Kidney glomerular epithelial cell (primary cell): ENCODE measurements at regions not wholly inside any gene's neighbourhood (a gene's known extent, or its start where the extent isn't known, plus 50 kb on each side); places are given as distances from the start of the nearest gene placed in this dataset.

Experiments
- DNase-seq: peaks from one replicate; lab custom pipeline; 2025; lab: John Stamatoyannopoulos, UW

GRCh38 chr20:4512891-4513550 is 173.2 kb upstream of the PRNP start:
- peak; percentile 84 for DNase-seq

DNA sequence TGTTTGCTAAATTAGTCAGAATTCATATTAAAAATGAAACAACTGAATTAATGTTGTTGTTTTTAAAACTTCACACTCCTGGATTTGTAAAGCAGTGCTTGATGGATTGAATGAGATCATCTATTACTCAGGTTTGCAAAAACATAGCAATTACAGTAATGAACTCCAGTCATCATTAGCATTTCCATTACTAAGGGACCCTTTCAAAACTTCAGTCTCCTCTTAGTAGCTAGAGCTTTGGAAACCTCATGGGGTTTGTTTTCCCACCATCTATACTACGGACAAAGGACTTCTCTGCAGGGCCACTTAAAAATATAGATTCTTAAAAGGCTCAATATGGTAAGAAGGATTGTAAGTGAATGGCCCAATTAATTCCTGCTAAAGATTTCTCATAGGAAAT is 174.5 kb upstream of the PRNP start:
- no peak for DNase-seq

DNA sequence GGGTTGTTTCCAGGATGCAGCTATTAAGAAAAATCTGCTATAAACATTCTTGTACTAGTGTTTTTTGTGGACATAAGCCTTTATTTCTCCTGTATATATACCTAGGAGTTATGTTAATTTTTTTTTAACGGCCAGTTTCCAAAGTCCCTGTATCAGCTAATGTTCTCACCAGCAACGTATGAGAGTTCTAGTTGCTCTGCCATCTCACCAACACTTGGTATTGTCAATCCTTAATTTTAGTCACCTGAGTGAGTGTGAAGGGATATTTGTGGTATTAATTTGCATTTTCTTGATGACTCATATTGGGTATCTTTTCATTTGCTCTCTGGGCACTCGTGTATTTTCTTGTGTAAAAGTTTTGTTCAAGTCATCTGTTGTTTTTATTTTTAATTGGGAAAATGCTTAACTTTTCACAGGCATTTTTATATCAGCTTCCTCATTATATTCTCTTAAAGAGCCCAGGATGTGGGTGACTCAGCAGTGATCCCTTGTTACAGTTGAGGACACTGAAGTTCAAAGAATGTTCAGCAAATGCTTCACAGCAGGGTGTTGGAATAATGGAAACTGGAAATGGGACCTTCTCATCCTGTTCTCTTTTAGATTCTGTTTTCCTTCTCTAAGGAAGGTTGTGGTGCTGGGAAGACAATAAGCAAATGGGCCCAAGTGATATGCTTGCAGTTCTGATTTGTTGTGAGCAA is 176.3 kb upstream of the PRNP start:
- DNase-seq: no peak

DNA sequence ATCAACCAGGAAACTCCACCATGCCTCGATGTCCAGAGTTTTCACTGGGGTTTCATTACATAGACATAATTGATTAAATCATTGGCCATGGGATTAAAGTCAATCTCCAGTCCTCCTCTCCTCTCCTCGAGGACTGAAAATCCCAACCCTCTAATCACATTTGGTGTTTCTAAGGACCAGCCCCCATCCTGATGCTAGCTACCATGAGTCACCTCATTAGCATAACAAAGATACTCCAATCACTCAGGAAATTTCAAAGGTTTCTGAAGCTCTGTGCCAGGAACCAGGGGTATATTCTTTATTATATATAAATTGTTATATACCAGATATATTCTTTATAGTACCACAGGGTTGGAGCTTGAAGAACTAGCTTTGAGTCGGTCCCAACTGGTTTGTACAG is 177.5 kb upstream of the PRNP start:
- DNase-seq: no peak

DNA sequence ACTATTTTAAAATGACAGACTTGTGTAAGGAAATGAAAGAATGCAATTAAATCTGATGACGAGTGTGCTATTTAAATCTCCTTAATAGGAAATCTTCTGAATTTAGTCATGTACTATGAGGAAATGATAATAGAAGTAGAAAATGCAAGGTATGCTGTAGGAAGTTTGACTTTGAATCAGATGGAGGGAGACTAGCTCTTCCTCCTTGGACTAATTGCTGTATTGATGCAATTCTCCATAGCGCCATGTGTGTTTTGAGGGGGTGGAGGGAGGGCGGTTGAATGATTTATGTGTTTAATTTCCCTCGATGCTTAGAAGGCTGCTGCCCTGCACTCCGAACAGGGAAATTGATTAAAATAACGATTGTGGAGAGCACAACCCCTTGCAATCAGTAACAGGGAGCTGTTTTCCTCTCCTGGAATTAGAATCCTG is 179.0 kb upstream of the PRNP start:
- DNase-seq: peak; percentile 80

- no peak for DNase-seq
Measured at GRCh38 chr20:4504814-4505213, 181.4 kb upstream of the PRNP start.

- DNase-seq: no peak
Measured at GRCh38 chr20:4502756-4503155, 183.5 kb upstream of the PRNP start.

- DNase-seq: no peak
Measured at GRCh38 chr20:4493386-4493785, 192.9 kb upstream of the PRNP start.

DNA sequence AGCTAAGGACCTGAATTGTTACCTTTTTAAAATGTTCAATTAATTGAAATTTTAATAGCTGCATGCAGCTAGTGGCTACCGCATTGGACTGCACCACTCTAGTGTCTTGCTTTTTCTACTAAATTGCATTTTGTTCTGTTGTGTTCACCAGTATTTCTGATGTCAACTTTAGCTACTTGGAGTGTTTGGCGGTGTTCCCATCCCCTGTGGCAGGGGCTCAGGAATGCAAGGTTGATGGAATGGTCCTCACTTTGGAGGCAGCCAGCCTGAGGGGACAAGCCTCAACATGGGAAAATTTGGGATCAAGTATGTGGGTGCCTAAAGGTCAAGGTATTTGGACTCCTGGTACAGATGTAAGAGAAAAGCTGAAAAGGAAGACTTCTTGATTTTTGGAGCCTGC is 194.6 kb upstream of the PRNP start:
- DNase-seq: no peak

- DNase-seq: no peak
Measured at GRCh38 chr20:4490606-4491280, 195.5 kb upstream of the PRNP start.

GRCh38 chr20:4490045-4490444 is 196.2 kb upstream of the PRNP start:
- no peak for DNase-seq

GRCh38 chr20:4488407-4489339 is 197.6 kb upstream of the PRNP start:
- DNase-seq: no peak

DNA sequence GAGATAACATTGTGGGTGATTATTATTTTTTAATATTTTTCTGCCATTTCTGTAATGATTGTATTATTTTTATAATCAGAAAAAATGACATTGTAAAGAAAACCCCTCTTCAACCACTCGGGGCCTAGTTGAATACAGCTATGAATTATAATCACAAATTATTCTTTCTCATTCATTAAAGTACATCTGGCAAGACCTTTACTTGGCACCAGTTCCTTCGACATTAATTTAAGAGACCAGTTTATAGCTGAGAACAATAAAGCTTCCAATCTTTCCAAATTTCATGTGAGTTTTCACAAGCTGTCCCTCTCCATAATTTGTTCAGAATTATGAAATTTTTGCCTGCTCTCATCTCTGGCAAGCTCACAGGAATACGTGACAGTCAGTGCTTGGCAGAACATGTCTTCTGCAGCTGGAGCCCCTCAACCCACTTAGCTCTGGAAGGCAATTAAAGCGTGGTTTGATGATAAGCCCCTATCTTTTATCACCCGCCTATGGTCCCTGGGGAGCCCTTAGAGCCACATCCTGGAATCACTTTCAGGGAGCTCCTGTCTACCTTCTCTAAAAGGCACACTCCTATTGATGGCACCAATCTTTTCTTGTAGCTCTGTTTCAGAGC is 201.8 kb upstream of the PRNP start:
- no peak for DNase-seq

GRCh38 chr20:4483961-4484360 is 202.3 kb upstream of the PRNP start:
- no peak for DNase-seq

DNA sequence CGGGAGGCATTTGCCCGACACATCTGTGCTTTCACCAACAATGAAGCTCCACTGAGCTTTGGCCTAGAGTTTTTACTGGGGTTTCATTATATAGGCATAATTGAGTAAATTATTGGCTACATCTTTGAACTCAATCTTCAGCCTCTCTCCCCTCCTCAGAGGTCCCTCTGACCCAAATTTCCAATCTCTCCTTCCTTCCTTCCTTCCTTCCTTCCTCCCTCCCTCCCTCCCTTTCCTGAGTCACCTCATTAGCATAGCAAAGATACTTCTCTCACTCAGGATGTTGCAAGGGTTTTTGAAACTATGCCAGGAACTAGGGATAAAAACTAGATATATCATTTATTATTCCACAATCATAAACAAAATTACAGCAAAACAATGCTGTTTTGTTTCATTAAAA is 202.8 kb upstream of the PRNP start:
- peak; percentile 13 for DNase-seq

DNA sequence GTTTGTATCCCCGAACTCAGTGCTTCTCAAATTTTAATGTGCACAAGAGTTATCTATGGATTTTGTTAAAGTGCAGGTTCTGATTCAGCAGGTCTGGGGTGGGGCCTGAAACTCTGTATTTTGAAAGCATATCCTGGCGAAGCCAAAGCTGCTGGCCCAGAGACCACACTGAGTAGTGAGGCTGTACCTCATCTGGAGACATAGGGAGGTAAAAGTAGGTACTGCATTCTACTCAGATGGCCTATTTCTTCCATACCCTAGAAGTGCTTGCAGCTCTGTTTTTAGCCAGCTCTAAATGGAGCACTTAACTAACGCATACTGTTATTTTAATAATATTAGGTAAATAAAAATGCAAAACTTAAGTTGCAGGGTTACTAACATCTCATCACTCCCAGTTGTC is 206.2 kb upstream of the PRNP start:
- DNase-seq: no peak

DNA sequence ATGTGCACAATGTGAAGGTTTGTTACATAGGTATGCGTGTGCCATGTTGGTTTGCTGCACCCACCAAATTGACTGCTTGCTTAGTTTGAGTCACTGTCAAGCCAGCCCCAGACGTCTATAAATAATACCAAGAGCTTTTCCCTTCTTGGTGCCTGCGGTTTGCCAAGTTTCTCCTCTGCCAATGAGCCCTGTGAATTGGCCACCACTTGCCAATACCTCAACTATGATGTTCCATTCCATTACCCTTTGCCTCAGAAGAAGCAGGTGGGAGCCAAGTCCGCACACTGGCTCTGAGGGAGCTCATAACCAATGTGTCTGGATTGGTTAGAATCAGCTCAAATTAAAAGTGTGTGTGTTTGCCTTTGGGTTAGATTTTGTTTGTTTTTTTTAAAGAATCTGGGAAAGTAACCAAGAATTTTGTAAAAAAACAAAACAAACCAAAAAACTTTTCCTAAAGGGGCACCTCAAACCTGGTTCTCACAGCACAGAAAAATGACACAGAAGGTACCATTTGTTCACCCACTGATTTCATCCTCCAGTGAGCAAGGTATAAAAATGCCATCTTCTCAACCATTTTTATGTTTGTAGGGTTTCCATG is 209.3 kb upstream of the PRNP start:
- no peak for DNase-seq

DNA sequence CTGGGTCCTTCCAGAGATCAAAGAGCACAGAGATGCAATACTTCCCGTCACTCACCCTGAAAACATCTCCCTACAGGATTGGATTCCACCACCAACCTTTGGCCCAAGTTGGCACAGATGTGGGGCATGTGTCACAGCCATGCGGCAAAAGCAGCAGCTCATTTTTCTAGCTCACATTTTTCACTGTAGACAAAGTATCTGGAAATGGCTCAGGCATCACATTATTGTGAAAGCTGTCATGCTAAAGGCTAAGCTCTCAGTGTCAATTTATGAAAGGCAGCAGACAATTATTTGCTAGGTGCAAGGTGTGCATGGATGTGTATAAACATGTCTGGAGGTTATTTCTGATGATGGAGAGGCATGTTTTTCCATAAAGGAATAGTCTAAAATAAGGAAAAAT is 213.3 kb upstream of the PRNP start:
- DNase-seq: no peak

GRCh38 chr20:4471221-4471620 is 215.0 kb upstream of the PRNP start:
- no peak for DNase-seq

GRCh38 chr20:4470375-4470774 is 215.9 kb upstream of the PRNP start:
- peak; percentile 14 for DNase-seq

DNA sequence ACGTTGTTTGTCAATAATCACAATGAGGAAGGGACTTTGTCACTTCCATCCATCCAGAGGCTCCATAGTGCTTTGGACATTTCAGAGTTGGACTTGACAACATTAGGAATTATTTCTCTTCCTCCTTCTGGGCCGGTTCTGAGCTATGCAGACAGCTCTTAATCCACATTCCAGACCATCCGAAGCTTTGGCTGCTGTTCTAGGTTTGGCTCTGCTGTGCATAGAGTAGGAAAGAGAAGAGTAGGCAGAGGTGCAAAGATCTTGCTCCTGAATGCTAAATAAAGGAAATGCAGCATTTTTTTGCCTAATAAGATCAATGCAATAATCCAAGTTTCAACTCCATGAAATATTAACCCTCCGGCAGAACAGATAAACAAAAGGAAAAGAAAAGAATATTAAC is 216.3 kb upstream of the PRNP start:
- no peak for DNase-seq
